HG02678 (cell line): ENCODE measurements at regions not wholly inside any gene's neighbourhood (a gene's known extent, or its start where the extent isn't known, plus 50 kb on each side); places are given as distances from the start of the nearest gene placed in this dataset.

Experiments used
- ATAC-seq: cut with Tn5 transposase; IDR thresholded peaks from one replicate; pipeline ENCODE4 v1.9.1; 2021; ENCODE audit warnings: mild to moderate bottlenecking, moderate library complexity; ENCODE audit not compliant: unreplicated experiment

GRCh38 chr10:126844406-126844805, 60.8 kb upstream of the DOCK1 start:
- ATAC-seq: no peak

DNA sequence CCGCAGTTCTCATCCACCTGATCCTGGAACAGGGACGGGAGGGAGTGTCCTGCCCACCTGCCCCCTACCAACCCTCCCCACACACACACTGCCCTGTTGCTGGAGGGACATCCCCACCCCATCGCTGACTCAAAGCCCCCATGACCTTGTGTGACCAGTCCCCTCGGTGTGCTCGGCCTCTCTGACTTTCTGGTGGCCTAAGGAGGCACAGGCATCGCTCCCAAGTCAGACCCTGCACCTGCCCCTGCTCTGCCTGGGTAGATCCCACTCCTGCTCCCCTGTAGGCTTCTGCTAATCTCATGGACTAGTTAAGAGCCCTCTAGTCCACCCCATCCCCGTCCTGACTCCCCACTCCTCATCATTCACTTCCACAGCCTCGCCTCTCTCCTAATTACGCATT, 58.8 kb upstream of the DOCK1 start:
- no peak for ATAC-seq

GRCh38 chr10:126846959-126847358, 58.3 kb upstream of the DOCK1 start:
- ATAC-seq: no peak

GRCh38 chr10:126847666-126848065, 57.6 kb upstream of the DOCK1 start:
- ATAC-seq: no peak

GRCh38 chr10:126849646-126850045, 55.6 kb upstream of the DOCK1 start:
- ATAC-seq: no peak

DNA sequence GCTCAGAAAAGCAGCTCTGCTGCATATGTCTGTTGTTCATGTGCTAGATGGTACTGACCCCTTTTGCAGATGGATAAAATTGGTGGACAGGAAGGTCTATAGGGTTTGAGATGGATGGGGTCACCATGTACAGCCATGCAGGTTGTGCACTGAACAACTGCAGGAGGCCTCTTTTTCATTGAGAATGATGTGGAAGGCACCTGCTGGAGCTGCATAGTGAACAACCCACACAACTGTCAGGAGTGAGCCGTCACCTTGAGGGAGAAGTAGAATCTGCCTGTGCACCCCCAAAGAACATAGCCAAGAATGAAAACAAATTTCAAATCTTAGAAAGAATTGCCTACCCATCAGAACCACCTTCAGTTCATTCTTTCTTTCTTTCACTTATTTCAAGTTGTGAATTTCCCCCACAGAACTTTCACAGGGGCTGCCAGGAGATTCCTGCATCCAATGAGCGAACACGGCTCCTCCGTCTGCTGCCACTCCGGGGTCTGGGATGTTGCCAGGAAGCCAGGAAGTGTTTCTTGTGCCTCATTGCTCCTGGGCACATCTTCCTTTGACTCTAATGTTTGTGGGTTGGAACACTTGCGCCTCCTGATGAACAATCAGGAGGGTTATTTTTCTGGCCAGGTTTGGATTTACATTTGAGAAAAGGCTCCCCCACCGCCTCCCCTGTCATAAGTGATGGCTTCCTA, 53.7 kb upstream of the DOCK1 start:
- ATAC-seq: no peak

GRCh38 chr10:126854726-126855495, 50.3 kb upstream of the DOCK1 start:
- ATAC-seq: no peak
